Naive thymus-derived CD4-positive, alpha-beta T cell (primary cell): ENCODE measurements at regions not wholly inside any gene's neighbourhood (a gene's known extent, or its start where the extent isn't known, plus 50 kb on each side); places are given as distances from the start of the nearest gene placed in this dataset.

Experiments used
- ATAC-seq: fragments of 150-1000 bp; cut with Tn5 transposase; 2 replicates; pipeline ENCODE4 v1.10.0; 2021; ENCODE audit warnings: mild to moderate bottlenecking, moderate library complexity
- CTCF ChIA-PET: fragments of 350-600 bp; sonication (Branson Sonifier 250); formaldehyde crosslinking; loops from one replicate; lab custom pipeline; 2021; ENCODE audit warnings: antibody characterized with exemption; lab: Charles Lee
- POLR2A ChIA-PET: fragments of 350-600 bp; sonication (Branson Sonifier 250); formaldehyde crosslinking; loops from one replicate; lab custom pipeline; 2021; ENCODE audit warnings: antibody characterized with exemption, inconsistent platforms; lab: Charles Lee
- DNase-seq, 9 donors: peaks; one replicate each; pipeline versions ENCODE4 v3.0.0 to v3.0.0-alpha.2; 2020 to 2022; ENCODE audit warnings: mixed read lengths in 1 of 9
- H3K27ac ChIP-seq: one replicate; pipeline ENCODE4 v1.7.0; 2013; ENCODE audit warnings: mild to moderate bottlenecking, low read depth, low read length, moderate library complexity
- H3K27me3 ChIP-seq, 2 donors: one replicate each; pipeline ENCODE4 v1.7.0; 2013; ENCODE audit warnings: low read length in 2 of 2, mild to moderate bottlenecking in 2 of 2, moderate library complexity in 2 of 2; ENCODE audit not compliant: control insufficient read depth in 2 of 2, insufficient read depth in 2 of 2
- H3K36me3 ChIP-seq, 3 experiments: 1 replicate in 2 of 3; 2 replicates in 1 of 3; pipeline ENCODE4 v1.7.0; 2013; ENCODE audit warnings: low read length in 3 of 3, mild to moderate bottlenecking in 3 of 3, moderate library complexity in 1 of 3; ENCODE audit not compliant: insufficient read depth in 3 of 3, control insufficient read depth in 2 of 3
- H3K4me1 ChIP-seq, 2 donors: one replicate each; pipeline ENCODE4 v1.7.0; 2013; ENCODE audit warnings: low read length in 2 of 2, mild to moderate bottlenecking in 2 of 2, moderate library complexity in 1 of 2; ENCODE audit not compliant: control insufficient read depth in 2 of 2, insufficient read depth in 2 of 2
- H3K4me3 ChIP-seq: 2 replicates; pipeline ENCODE4 v1.7.0; 2013; ENCODE audit warnings: mild to moderate bottlenecking, low read length
- H3K9me3 ChIP-seq, 3 experiments: 1 replicate in 2 of 3; 2 replicates in 1 of 3; pipeline ENCODE4 v1.7.0; 2013; ENCODE audit warnings: low read length in 3 of 3; ENCODE audit not compliant: control insufficient read depth in 2 of 3
- H3K27ac Mint-ChIP-seq, 9 donors: one replicate each; pipeline ENCODE4 v1.8.0; 2020 to 2022; ENCODE audit warnings: mixed read lengths in 9 of 9, mild to moderate bottlenecking in 8 of 9, moderate library complexity in 5 of 9, inconsistent platforms in 2 of 9
- H3K27me3 Mint-ChIP-seq, 5 donors: one replicate each; pipeline ENCODE4 v1.8.0; 2021 to 2022; ENCODE audit warnings: mixed read lengths in 5 of 5, mild to moderate bottlenecking in 1 of 5
- H3K36me3 Mint-ChIP-seq, 5 donors: one replicate each; pipeline ENCODE4 v1.8.0; 2020 to 2022; ENCODE audit warnings: mixed read lengths in 5 of 5, mild to moderate bottlenecking in 3 of 5, inconsistent platforms in 1 of 5
- H3K4me1 Mint-ChIP-seq, 7 donors: one replicate each; pipeline ENCODE4 v1.8.0; 2020 to 2022; ENCODE audit warnings: mixed read lengths in 7 of 7, mild to moderate bottlenecking in 3 of 7, inconsistent platforms in 1 of 7
- H3K4me3 Mint-ChIP-seq, 10 donors: one replicate each; pipeline ENCODE4 v1.8.0; 2020 to 2022; ENCODE audit warnings: mild to moderate bottlenecking in 10 of 10, mixed read lengths in 10 of 10, moderate library complexity in 6 of 10, inconsistent platforms in 2 of 10
- H3K9me3 Mint-ChIP-seq, 11 donors: one replicate each; pipeline ENCODE4 v1.8.0; 2020 to 2022; ENCODE audit warnings: mixed read lengths in 11 of 11, mild to moderate bottlenecking in 4 of 11, inconsistent platforms in 1 of 11, moderate library complexity in 1 of 11
- intact Hi-C, 2 donors: fragments of 100-400 bp; cut with micrococcal nuclease; formaldehyde crosslinking; loops; one replicate each; pipeline ENCODE4 v1.15.1; 2023

- POLR2A ChIA-PET = no interaction called here
- Mint-ChIP-seq H3K36me3 (no peaks in the 10 kb centered on the region), H3K9me3 (peaks cover 0 to 14% (median under 1%) of the 10 kb centered on the region in 11 donors)
Measured at GRCh38 chr11:80048513-80048912, 607.7 kb upstream of the TENM4 start.

DNA sequence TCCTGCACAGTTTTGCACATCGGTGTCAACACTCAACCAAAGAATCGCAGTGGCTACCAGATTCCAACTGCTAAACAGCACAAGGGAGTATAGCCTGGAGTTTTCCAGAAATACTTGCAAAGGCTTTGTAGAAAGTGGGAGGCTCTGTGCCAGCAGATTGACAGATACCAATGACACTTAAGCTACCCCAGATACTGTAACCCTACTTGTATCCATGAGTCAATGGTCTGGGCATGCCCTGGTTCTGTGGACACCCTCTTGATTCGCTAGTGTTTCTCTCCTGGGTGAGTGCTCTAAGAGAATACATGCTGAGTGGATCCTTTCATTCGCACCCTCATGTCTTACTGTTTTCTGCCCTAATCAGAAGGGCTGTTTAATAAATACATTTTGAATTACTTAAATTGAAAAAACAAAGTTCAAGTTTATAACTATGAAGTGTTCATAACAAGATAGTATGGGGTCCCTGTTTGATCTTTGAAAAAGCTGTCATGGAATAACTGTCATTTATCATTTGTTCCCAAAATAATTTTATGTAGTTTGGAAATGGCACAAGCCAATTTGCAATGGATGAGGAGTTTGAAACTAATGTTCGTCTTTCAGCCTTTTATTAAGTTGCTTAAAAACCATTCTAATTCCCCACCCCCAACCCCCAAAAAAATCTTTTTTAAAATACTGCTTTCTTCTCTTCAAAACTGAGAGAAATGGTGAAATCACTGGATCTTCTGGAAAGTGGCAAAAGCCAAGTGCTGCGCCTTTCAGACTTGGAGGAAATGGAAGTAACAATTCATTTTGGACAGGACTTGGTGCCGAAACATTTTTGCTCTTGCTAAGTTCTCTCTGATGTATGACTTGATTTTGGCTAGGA is 600.5 kb upstream of the TENM4 start:
- Mint-ChIP-seq H3K27me3 (peaks cover 0 to 4% (median 0%) of the 10 kb centered on the region in 5 donors), H3K27ac (no peak overlapping the region), H3K36me3 (peaks cover 0 to 5% (median 0%) of the 10 kb centered on the region in 5 donors), H3K4me3 (no peak overlapping the region), H3K9me3 (peaks cover 0 to 11% (median 4%) of the 10 kb centered on the region in 11 donors), H3K4me1 (no peaks in the 10 kb centered on the region)
- H3K4me1 ChIP-seq = no peaks in the 10 kb centered on the region
- no peaks in the 10 kb centered on the region for H3K36me3 ChIP-seq
- H3K27me3 ChIP-seq = no peaks in the 10 kb centered on the region
- intact Hi-C loops = no loop called here
- H3K9me3 ChIP-seq = no peaks in the 10 kb centered on the region
- ChIA-PET POLR2A (no interaction called here), CTCF (no interaction called here)
- H3K4me3 ChIP-seq = no peak overlapping the region
- DNase-seq (no peak), ATAC-seq (no peak)
- no peak overlapping the region for H3K27ac ChIP-seq

More at GRCh38 chr11:80048513-80048912, 607.7 kb upstream of the TENM4 start:
- H3K4me1 ChIP-seq = no peaks in the 10 kb centered on the region
- Mint-ChIP-seq H3K4me1 (no peaks in the 10 kb centered on the region), H3K4me3 (no peak overlapping the region), H3K27ac (no peak overlapping the region), H3K27me3 (no peaks in the 10 kb centered on the region)
- intact Hi-C loops = no loop called here
- no peaks in the 10 kb centered on the region for H3K36me3 ChIP-seq
- ATAC-seq = no peak
- H3K27ac ChIP-seq = no peak overlapping the region
- H3K9me3 ChIP-seq = no peaks in the 10 kb centered on the region
- no peak for DNase-seq
- no peak overlapping the region for H3K4me3 ChIP-seq
- H3K27me3 ChIP-seq = no peaks in the 10 kb centered on the region
- CTCF ChIA-PET = no interaction called here

DNA sequence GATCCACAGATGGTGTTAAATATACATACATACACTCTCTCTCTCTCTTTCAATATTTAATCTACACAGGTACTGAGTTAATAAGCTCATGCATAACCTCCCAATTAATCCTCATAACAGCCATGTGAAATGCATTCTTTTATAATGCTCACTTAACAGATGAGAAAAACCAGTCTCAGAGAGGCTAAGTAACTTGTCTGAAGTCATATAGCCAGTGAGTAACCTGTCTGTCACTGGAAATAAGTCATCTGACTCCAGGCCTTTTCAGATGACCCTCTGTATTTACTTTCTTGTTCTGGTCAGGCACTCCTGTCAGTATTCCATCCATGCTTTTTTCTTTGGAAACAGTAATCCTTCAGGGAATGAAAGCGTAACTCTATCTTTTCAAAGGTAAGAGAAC is 594.0 kb upstream of the TENM4 start:
- H3K27ac Mint-ChIP-seq = no peak overlapping the region
- ChIA-PET CTCF (no interaction called here), POLR2A (no interaction called here)
- H3K27me3 ChIP-seq = no peaks in the 10 kb centered on the region
- no peaks in the 10 kb centered on the region for H3K27me3 Mint-ChIP-seq
- no peak overlapping the region for H3K27ac ChIP-seq
- H3K36me3 Mint-ChIP-seq = no peaks in the 10 kb centered on the region
- H3K4me1 Mint-ChIP-seq = no peaks in the 10 kb centered on the region
- intact Hi-C loops = no loop called here
- H3K4me1 ChIP-seq = no peaks in the 10 kb centered on the region
- H3K4me3 Mint-ChIP-seq = no peak overlapping the region
- H3K9me3 ChIP-seq = no peaks in the 10 kb centered on the region
- H3K4me3 ChIP-seq = no peak overlapping the region
- DNase-seq (no peak), ATAC-seq (no peak)
- H3K9me3 Mint-ChIP-seq = peaks cover 0 to 6% (median 2%) of the 10 kb centered on the region in 11 donors
- no peaks in the 10 kb centered on the region for H3K36me3 ChIP-seq

DNA sequence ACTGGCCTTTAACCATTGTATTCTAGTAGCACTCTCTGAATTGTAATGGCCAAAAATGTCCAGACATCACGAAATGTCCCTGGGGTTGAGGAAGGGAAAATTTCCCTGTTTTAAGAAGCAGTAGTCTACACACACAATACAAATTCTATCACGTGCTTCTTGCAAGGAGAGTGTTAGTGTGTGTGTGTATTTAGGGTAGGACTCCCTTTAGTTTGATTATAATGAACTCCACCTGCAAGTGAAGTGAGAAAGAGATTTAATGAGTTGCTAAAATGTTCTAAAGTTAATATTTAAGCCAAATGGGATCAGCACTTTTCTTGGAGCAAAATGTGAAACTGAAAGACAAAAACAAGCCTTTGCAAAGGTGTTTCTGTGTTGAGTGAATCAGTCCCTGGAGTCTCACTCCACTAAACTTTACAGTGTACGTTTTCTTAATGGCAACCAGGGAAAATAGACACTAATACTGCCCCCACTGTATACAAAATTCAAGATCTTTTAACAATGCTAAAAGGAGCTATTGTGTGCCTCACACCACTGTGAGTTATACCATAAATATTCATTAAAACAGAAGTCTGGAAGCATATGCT is 590.3 kb upstream of the TENM4 start:
- H3K4me3 ChIP-seq = no peak overlapping the region
- ChIA-PET POLR2A (no interaction called here), CTCF (no interaction called here)
- DNase-seq (no peak), ATAC-seq (no peak)
- no peaks in the 10 kb centered on the region for H3K36me3 ChIP-seq
- no peaks in the 10 kb centered on the region for H3K9me3 ChIP-seq
- H3K27me3 Mint-ChIP-seq = no peaks in the 10 kb centered on the region
- H3K4me1 Mint-ChIP-seq = no peaks in the 10 kb centered on the region
- no peak overlapping the region for H3K27ac ChIP-seq
- no peaks in the 10 kb centered on the region for H3K4me1 ChIP-seq
- intact Hi-C loops = no loop called here
- peaks cover 0 to 3% (median 0%) of the 10 kb centered on the region in 11 donors for H3K9me3 Mint-ChIP-seq
- no peaks in the 10 kb centered on the region for H3K27me3 ChIP-seq
- H3K27ac Mint-ChIP-seq = no peak overlapping the region
- H3K36me3 Mint-ChIP-seq = no peaks in the 10 kb centered on the region
- H3K4me3 Mint-ChIP-seq = no peak overlapping the region

DNA sequence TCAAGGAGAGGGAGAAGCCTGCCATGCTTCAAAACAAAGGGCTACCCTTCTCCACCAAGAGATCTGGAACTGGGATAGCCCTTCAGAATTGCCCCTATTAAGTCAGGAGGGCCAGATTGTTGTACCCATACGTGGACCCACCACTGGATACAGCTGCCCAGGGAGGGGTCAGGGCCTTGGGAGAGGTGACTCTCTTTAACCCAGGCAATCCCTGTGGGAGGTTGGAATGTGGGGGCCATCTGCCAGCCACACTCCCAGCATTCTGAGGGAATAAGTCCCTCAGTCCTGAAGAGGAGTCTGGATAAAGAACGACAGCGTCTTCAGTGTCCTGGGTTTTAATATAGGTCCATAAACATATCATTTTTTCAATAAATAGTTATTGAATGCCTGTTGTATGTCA is 588.2 kb upstream of the TENM4 start:
- POLR2A ChIA-PET = no interaction called here
- H3K27ac Mint-ChIP-seq = no peak overlapping the region
- ATAC-seq = no peak

DNA sequence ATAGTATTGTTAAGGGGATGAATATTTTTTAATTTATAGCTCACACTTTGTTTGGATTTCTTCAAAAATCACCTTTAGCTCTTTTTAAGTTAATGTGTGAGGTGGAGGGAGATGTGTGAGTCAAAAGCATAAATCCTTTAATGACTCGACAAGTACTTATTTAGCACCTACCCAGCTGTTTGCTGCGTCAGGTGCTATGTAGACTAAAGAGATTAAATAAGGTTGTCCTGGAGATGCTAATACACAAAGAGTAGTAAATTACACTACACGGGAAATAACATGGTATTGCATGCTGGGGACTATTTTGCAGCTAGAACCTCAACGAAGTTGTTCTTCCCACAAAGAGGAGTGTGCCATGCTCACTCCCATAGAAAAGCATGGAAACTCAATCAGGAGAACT is 583.3 kb upstream of the TENM4 start:
- intact Hi-C loops = no loop called here
- Mint-ChIP-seq H3K4me3 (no peak overlapping the region), H3K27ac (no peak overlapping the region), H3K36me3 (no peaks in the 10 kb centered on the region), H3K27me3 (no peaks in the 10 kb centered on the region), H3K4me1 (no peaks in the 10 kb centered on the region), H3K9me3 (peaks cover 0 to 21% (median 5%) of the 10 kb centered on the region in 11 donors)
- no peak for ATAC-seq
- no peaks in the 10 kb centered on the region for H3K9me3 ChIP-seq
- DNase-seq = no peak
- H3K4me1 ChIP-seq = no peaks in the 10 kb centered on the region
- CTCF ChIA-PET = no interaction called here
- no peak overlapping the region for H3K4me3 ChIP-seq
- POLR2A ChIA-PET = no interaction called here
- H3K27ac ChIP-seq = no peak overlapping the region
- no peaks in the 10 kb centered on the region for H3K27me3 ChIP-seq
- no peaks in the 10 kb centered on the region for H3K36me3 ChIP-seq

More for the DNA sequence above, 588.2 kb upstream of the TENM4 start:
- intact Hi-C loops = no loop called here
- Histone ChIP-seq H3K36me3 (no peaks in the 10 kb centered on the region), H3K4me1 (no peaks in the 10 kb centered on the region), H3K27ac (no peak overlapping the region), H3K9me3 (no peaks in the 10 kb centered on the region), H3K4me3 (no peak overlapping the region), H3K27me3 (no peaks in the 10 kb centered on the region)
- Mint-ChIP-seq H3K4me3 (no peak overlapping the region), H3K9me3 (peaks cover 0 to 13% (median 5%) of the 10 kb centered on the region in 11 donors), H3K36me3 (no peaks in the 10 kb centered on the region), H3K27me3 (no peaks in the 10 kb centered on the region), H3K4me1 (no peaks in the 10 kb centered on the region)
- CTCF ChIA-PET = no interaction called here
- DNase-seq = no peak

- Mint-ChIP-seq H3K27ac (no peak overlapping the region), H3K4me1 (no peaks in the 10 kb centered on the region), H3K9me3 (peaks cover 0 to 21% (median 5%) of the 10 kb centered on the region in 11 donors), H3K4me3 (no peak overlapping the region), H3K36me3 (no peaks in the 10 kb centered on the region), H3K27me3 (no peaks in the 10 kb centered on the region)
- Histone ChIP-seq H3K4me1 (no peaks in the 10 kb centered on the region), H3K9me3 (no peaks in the 10 kb centered on the region), H3K27ac (no peak overlapping the region), H3K36me3 (no peaks in the 10 kb centered on the region), H3K4me3 (no peak overlapping the region), H3K27me3 (no peaks in the 10 kb centered on the region)
- DNase-seq (no peak), ATAC-seq (no peak)
- intact Hi-C loops = no loop called here
- CTCF ChIA-PET = no interaction called here
- POLR2A ChIA-PET = no interaction called here
Measured at GRCh38 chr11:80023386-80023785, 582.6 kb upstream of the TENM4 start.
